Uterus (tissue), 2 donors: ENCODE measurements at regions not wholly inside any gene's neighbourhood (a gene's known extent, or its start where the extent isn't known, plus 50 kb on each side); places are given as distances from the start of the nearest gene placed in this dataset.

Experiments used
- POLR2A ChIP-seq, 2 donors: fragments of 450-650 bp; IDR thresholded peaks; one replicate each; pipeline ENCODE4 v1.6.1; 2016; ENCODE audit warnings: antibody characterized with exemption in 2 of 2, mild to moderate bottlenecking in 1 of 2, moderate library complexity in 1 of 2
- TF ChIP-seq, protein P1 (sequence below), 4 experiments: fragments of 200-600 bp in 2 of 4; fragments of 450-650 bp in 2 of 4; sonication (generic) in 2 of 4; IDR thresholded peaks; one replicate each; pipeline ENCODE4 v1.5.1; 2016 to 2019; ENCODE audit warnings: antibody characterized with exemption in 4 of 4, mild to moderate bottlenecking in 2 of 4, moderate library complexity in 1 of 4

GRCh38 chr7:25353196-25353595, 124.9 kb upstream of the NPVF start:
- TF ChIP-seq, protein P1, sequence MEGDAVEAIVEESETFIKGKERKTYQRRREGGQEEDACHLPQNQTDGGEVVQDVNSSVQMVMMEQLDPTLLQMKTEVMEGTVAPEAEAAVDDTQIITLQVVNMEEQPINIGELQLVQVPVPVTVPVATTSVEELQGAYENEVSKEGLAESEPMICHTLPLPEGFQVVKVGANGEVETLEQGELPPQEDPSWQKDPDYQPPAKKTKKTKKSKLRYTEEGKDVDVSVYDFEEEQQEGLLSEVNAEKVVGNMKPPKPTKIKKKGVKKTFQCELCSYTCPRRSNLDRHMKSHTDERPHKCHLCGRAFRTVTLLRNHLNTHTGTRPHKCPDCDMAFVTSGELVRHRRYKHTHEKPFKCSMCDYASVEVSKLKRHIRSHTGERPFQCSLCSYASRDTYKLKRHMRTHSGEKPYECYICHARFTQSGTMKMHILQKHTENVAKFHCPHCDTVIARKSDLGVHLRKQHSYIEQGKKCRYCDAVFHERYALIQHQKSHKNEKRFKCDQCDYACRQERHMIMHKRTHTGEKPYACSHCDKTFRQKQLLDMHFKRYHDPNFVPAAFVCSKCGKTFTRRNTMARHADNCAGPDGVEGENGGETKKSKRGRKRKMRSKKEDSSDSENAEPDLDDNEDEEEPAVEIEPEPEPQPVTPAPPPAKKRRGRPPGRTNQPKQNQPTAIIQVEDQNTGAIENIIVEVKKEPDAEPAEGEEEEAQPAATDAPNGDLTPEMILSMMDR (IDR thresholded peaks at IDR 0.05), result no peak
- no peak for TF ChIP-seq POLR2A (IDR thresholded peaks at IDR 0.05)
